ENCODE measurements at regions not wholly inside any gene's neighbourhood (a gene's known extent, or its start where the extent isn't known, plus 50 kb on each side); places are given as distances from the start of the nearest gene placed in this dataset.

DNA sequence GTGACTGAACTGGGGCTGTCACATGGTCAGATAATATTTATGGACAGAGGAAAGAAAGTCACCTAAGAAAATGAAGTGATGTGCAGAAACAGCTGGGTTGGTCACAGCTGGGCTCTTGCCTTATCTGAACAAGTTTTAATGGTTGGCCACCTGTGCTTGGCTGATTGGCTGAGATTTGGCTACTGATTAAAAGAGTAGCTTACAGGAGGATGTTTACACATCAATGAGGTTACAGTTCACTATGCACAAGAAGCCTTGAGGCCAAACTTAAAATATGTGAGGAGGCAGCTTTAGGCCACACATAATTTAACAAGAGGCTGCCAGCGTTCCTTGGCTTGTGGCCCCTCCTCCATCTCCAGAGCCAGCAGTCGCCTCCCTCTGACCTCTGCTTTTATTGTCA is 99.2 kb upstream of the C1QTNF9B start:
- TF ChIP-seq POLR2AphosphoS5 (IDR thresholded peaks at IDR 0.05) (no peak), POLR2A (IDR thresholded peaks at IDR 0.05) (no peak), CTCF (IDR thresholded peaks at IDR 0.05) (no peak), EP300 (IDR thresholded peaks at IDR 0.05) (no peak)

Data from upper lobe of left lung (tissue), 4 donors.